ENCODE measurements at regions not wholly inside any gene's neighbourhood (a gene's known extent, or its start where the extent isn't known, plus 50 kb on each side); places are given as distances from the start of the nearest gene placed in this dataset.
"Not testable (repeated sequence)": the region's sequence is repeated elsewhere in the genome, so short reads cannot be mapped to it uniquely, and the experiment has no call there.

GRCh38 chr12:7591531-7591930 lies 74.2 kb downstream of the APOBEC1 start:
- no peak for DNase-seq

GRCh38 chr12:7590085-7590484 lies 75.6 kb downstream of the APOBEC1 start:
- DNase-seq, result not testable (repeated sequence)

- DNase-seq, result peak; percentile 12 to 51
These were observed 76.9 kb downstream of the APOBEC1 start for GRCh38 chr12:7588742-7589329.

- not testable (repeated sequence) for DNase-seq
These were observed 80.6 kb upstream of the CD163 start for GRCh38 chr12:7584137-7584536.

- DNase-seq, result no peak
These were observed 79.9 kb upstream of the CD163 start for GRCh38 chr12:7583471-7583870.

- no peak for DNase-seq
These were observed 79.2 kb upstream of the CD163 start for GRCh38 chr12:7582796-7583195.

- DNase-seq, result no peak
These were observed 78.0 kb upstream of the CD163 start for GRCh38 chr12:7581625-7582024.

- no peak for DNase-seq
These were observed 77.5 kb upstream of the CD163 start for GRCh38 chr12:7581046-7581445.

GRCh38 chr12:7571257-7571656 lies 67.7 kb upstream of the CD163 start:
- no peak for DNase-seq

GRCh38 chr12:7557227-7557626 lies 53.6 kb upstream of the CD163 start:
- DNase-seq, result no peak

- no peak for DNase-seq
These were observed 52.2 kb upstream of the CD163 start for GRCh38 chr12:7555752-7556151.

- DNase-seq, result not testable (repeated sequence)
These were observed 51.3 kb upstream of the CD163 start for GRCh38 chr12:7554831-7555230.
